ENCODE measurements at regions not wholly inside any gene's neighbourhood (a gene's known extent, or its start where the extent isn't known, plus 50 kb on each side); places are given as distances from the start of the nearest gene placed in this dataset.
"Not testable (repeated sequence)": the region's sequence is repeated elsewhere in the genome, so short reads cannot be mapped to it uniquely, and the experiment has no call there.

GRCh38 chr2:111365986-111366640, 245.4 kb downstream of the BCL2L11 start:
- DNase-seq (ENCODE audit: low read depth in 2 of 2) = not testable (repeated sequence)

DNA sequence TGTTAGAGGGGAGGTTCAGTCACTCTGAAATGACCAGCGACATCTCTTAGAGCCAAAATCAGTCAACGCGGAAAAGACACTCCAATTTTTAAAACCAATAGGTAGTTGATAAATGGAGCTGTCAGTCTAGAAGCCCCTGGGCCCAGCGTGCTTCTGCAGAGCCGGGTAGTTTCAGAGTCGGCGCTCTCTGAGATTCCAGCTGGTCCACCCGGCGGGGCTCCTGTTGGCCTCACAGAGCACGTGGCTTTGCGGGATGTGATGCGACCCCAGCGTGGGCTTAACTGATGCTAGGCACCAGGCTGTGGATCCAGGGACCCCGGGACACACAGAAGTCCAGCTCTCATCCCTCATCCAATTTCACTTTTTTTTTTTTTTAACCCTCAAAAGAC, 245.9 kb downstream of the BCL2L11 start:
- not testable (repeated sequence) for DNase-seq (ENCODE audit: low read depth in 2 of 2)

- DNase-seq (ENCODE audit: low read depth in 2 of 2) = not testable (repeated sequence)
Observed at GRCh38 chr2:111367080-111367479, 246.4 kb downstream of the BCL2L11 start.

DNA sequence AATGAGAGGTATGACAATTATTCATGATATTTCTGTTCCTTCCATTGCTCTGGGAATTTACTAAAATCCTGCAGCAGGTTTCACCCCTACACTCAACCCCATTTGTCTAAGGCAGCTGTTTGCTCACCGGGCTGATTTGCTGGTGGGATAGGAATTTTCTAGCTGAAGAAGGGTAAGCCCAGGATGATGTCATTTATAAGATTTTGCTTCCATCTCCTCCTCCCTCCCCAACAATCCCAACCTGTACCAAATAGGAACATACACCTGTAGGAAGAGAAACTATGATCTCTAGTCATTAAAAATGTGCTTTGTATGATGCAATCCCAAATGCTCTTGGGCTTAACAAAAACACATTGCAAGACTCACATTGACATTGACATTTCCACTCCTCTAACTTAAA, 247.2 kb downstream of the BCL2L11 start:
- DNase-seq (ENCODE audit: low read depth in 2 of 2) = not testable (repeated sequence)

DNA sequence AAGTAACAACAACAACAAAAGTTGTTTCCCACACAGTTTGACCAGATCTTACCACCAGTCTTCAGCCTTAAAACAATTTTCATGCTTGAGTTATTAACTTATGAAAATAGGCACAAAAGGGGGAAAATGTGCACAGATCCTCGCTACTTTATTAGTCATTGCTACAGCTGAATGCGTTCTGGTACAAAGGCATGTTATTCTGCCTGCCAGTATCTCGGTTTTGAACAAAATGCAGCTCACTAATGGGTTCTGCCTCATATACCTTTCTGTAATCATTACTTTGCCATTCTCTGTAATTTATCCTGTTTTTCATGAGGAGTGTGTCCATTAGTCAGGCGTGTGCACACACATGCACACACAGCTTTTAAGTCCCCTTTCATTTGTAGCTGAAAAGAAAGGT, 247.6 kb downstream of the BCL2L11 start:
- DNase-seq (ENCODE audit: low read depth in 2 of 2) = not testable (repeated sequence)

DNA sequence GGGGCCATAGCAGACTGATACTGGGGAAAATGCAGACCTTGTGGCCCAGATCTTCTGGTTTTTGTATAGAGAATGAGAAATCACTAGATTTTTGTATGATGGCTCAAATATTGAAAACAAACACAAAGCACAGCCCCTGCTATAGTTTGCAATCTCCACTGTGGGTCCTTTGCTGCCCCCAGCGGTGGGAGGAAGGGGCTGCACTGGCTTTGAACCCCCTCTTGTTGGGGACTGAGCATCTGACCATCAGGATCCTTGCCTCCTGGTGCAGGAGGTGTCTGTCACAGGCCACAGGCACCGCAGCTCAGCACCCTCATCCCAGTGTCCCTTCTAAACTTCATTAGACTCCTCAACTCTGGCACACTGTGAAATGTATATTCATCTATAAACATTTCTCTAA, 252.3 kb downstream of the BCL2L11 start:
- DNase-seq (ENCODE audit: low read depth in 2 of 2) = not testable (repeated sequence)

DNA sequence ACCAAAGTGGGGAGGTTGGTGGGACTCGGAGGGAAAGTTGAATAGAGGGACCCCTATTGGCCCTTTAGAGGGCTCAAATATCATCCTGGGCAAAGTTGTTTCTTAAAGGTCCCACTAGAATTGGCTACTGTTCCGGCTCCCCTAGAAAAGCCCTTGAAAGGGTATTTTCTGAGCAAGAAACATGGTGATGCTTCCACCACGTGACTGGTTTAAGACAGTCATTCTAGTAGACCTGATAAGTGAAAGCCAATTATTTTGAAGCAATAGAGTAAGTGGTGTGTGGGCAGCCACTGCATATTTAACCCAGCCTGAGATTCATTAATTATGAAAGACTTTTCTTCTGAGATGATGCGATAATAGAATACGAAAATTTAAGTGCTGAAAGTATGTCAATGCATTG, 253.3 kb downstream of the BCL2L11 start:
- not testable (repeated sequence) for DNase-seq (ENCODE audit: low read depth in 2 of 2)

GRCh38 chr2:111374734-111375133, 254.0 kb downstream of the BCL2L11 start:
- DNase-seq (ENCODE audit: low read depth in 2 of 2) = not testable (repeated sequence)

GRCh38 chr2:111375320-111375883, 254.7 kb downstream of the BCL2L11 start:
- not testable (repeated sequence) for DNase-seq (ENCODE audit: low read depth in 2 of 2)

- not testable (repeated sequence) for DNase-seq (ENCODE audit: low read depth in 2 of 2)
Observed at GRCh38 chr2:111376272-111376970, 255.7 kb downstream of the BCL2L11 start.

DNA sequence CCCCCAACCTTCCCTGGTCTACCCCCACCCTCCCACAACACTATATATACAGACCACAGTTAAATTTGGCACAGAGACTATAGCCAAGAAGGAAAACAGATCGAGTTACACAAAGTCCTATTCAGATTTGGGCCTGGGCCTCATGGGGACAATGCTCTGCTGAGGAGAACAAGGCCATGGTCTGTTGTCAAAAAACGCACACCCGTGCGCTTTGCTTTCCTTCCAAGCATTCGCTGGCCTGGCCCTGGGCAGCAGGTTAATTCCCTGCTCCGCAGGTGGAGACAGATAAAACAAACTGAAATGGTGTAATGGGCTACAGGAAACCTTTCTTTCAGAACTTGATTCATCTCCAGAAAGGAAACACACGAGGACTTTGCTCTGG, 256.2 kb downstream of the BCL2L11 start:
- not testable (repeated sequence) for DNase-seq (ENCODE audit: low read depth in 2 of 2)

DNA sequence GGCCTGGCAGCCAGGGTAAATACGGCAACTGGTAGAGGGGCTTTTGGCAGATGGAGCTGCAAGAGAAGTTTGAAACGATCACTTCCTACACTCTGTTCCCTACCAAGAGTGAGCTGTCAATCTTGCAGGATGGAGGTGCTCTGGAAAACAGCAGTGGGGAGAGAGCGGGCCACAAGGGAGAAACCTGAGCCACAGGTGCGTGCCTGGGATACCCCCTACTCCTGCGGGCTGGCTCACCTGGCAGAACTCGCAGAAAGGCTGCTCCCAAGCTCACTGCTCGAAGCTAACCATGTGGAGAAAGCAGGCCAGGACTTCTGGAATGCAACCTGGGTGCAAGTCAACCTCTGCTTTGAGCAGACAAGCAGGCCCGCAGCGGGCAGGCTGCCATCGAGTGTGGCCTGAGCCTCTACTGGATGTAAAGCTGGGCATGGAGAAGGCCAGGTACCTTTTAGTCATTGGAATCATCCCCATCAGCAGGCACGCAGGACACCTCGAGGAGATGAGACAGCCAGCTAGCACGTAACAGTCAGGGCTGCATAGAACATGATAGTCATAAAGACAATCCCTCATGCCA, 256.8 kb downstream of the BCL2L11 start:
- DNase-seq (ENCODE audit: low read depth in 2 of 2) = not testable (repeated sequence)

- DNase-seq (ENCODE audit: low read depth in 2 of 2) = not testable (repeated sequence)
Observed at GRCh38 chr2:111378348-111378747, 257.6 kb downstream of the BCL2L11 start.

DNA sequence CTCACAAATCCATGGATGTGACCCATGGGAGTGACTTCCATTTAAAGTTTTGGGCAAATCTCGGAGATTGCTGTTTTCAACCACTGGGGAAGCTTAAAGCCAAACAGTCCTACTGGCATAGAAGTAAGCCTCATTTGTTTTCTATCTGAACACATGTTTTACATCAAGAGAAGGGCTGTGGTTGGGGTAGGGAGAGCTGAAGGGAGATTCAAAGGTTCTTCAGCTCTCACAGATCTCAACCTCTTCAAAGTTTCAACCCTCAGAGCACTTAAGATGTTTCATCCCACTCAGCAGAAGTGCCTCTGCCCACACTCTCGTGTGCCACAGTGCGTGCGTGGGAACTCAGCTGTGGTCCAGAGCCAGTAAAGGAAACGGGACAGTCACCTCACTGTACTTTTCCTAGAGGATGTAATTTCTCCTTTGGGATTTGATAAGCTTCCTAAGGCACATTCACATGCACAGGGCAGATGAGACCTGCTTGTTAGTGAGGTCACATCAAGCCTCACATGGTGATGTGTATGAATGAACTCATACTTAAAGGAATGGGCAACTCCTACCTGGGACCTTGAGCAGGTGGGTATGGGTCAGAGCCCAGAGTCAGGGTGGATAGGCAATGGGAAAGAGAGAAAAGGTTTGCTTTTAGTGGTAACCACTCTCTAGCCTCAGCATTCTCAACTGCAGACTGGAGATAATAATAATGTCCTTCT, 260.2 kb downstream of the BCL2L11 start:
- not testable (repeated sequence) for DNase-seq (ENCODE audit: low read depth in 2 of 2)

DNA sequence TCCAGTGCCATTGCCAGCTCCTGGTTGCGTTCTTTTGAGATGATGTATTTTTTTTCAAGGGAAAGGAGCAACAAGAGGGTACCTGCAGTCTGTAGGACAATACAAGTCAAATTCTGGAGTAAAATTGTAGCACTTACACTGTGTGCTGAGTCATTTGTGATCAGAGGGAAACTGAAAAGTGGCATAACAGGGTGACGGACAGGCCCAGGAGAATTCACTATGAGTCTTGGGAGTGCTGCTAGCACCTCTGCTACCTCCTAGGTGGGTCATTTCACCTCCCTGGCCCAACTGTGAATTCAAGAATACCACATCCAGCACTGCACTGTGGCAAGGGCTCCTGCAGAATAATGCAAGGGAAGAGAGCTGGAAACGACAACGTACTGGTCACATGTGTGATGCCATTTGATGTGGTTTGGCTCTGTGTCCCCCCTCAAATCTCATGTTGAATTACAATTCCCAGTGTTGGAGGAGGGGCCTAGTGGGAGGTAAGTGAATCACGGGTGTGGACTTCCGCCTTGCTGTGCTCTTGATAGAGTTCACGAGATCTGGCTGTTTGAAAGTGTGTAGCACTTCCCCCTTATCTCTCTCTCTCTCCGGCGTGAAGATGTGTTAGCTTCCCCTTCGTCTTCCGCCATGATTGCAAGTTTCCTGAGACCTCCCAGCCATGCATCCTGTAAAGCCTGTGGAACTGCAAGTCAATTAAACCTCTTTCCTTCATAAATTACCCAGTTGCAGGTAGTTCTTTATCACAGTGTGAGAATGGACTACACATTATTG, 261.0 kb downstream of the BCL2L11 start:
- DNase-seq (ENCODE audit: low read depth in 2 of 2) = not testable (repeated sequence)

GRCh38 chr2:111382507-111382906, 261.8 kb downstream of the BCL2L11 start:
- not testable (repeated sequence) for DNase-seq (ENCODE audit: low read depth in 2 of 2)

- not testable (repeated sequence) for DNase-seq (ENCODE audit: low read depth in 2 of 2)
Observed at GRCh38 chr2:111383311-111383710, 262.6 kb downstream of the BCL2L11 start.

- DNase-seq (ENCODE audit: low read depth in 2 of 2) = not testable (repeated sequence)
Observed at GRCh38 chr2:111385226-111385957, 264.7 kb downstream of the BCL2L11 start.

GRCh38 chr2:111390605-111391004, 269.9 kb downstream of the BCL2L11 start:
- DNase-seq (ENCODE audit: low read depth in 2 of 2) = not testable (repeated sequence)

- DNase-seq (ENCODE audit: low read depth in 2 of 2) = peak; percentile 19 to 46
Observed at GRCh38 chr2:111395350-111396128, 274.8 kb downstream of the BCL2L11 start.
